ENCODE measurements at regions not wholly inside any gene's neighbourhood (a gene's known extent, or its start where the extent isn't known, plus 50 kb on each side); places are given as distances from the start of the nearest gene placed in this dataset.

GRCh38 chr6:21437581-21437980, 156.0 kb upstream of the SOX4 start:
- TF ChIP-seq CTCF (IDR thresholded peaks at IDR 0.05; ENCODE audit: insufficient read depth, low read depth, low read length), result no peak
- no peak for TF ChIP-seq EZH2 (IDR thresholded peaks at IDR 0.05; ENCODE audit: insufficient read depth, low read length)

All from astrocyte (in vitro differentiated cells and primary cell).